ENCODE measurements at regions not wholly inside any gene's neighbourhood (a gene's known extent, or its start where the extent isn't known, plus 50 kb on each side); places are given as distances from the start of the nearest gene placed in this dataset.

DNA sequence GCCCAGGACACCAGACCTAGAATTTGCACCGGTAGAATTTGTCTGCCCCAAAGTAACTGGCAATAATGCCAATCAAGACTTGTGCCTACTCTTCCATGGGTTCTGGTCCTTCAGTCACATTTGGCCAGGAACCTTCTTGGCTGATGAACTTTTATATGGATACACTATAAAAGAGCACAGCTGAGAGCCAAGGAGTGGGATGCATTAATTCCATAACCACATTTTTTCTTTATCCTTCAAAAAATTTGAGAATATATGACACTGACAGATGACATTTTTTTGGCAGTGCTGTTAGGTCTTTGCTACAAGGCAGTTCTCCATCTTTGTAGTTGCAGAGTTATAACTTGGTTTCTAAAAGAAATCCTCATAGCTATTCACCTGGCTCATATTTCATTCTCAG is 129.2 kb upstream of the HDAC9 start:
- CTCF ChIA-PET, result interaction anchor here (0.7 kb wide), 1 partner anchor 8 kb away, joined by 5 read pairs; no protein-coding TSS in a partner anchor

DNA sequence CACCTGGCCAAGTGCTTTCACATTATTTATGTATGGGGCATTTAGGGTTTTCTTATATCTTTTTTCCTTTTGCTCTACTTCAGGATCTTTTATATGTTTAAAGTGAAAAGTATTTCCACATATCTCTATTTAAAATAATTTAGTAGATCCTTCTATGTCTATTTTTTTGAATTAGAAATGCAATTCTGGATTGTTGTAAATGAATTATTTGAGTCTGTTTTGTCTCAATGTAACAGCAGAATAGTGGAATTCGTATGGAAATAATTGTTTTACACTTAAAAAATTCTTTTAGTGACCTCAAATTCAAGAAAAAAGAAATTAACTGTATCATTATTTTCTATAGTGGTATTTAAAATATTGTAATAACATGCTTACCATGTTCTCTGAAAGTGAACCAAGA is 126.5 kb upstream of the HDAC9 start:
- Mint-ChIP-seq H3K9me3 (no peaks in the 10 kb centered on the region), H3K4me3 (no peak overlapping the region), H3K27me3 (ENCODE audit: low read depth) (no peaks in the 10 kb centered on the region), H3K36me3 (ENCODE audit: low read depth) (no peaks in the 10 kb centered on the region), H3K4me1 (ENCODE audit: low read depth) (no peaks in the 10 kb centered on the region), H3K27ac (no peak overlapping the region)
- CTCF ChIA-PET, result no interaction called here
- intact Hi-C loops (cut with micrococcal nuclease), result no loop called here
- no peak for DNase-seq

More for the DNA sequence above, 129.2 kb upstream of the HDAC9 start:
- Mint-ChIP-seq H3K4me1 (ENCODE audit: low read depth) (no peaks in the 10 kb centered on the region), H3K9me3 (no peaks in the 10 kb centered on the region), H3K27ac (no peak overlapping the region), H3K27me3 (ENCODE audit: low read depth) (no peaks in the 10 kb centered on the region), H3K36me3 (ENCODE audit: low read depth) (no peaks in the 10 kb centered on the region), H3K4me3 (no peak overlapping the region)
- no peak for DNase-seq
- intact Hi-C loops (cut with micrococcal nuclease), result no loop called here

DNA sequence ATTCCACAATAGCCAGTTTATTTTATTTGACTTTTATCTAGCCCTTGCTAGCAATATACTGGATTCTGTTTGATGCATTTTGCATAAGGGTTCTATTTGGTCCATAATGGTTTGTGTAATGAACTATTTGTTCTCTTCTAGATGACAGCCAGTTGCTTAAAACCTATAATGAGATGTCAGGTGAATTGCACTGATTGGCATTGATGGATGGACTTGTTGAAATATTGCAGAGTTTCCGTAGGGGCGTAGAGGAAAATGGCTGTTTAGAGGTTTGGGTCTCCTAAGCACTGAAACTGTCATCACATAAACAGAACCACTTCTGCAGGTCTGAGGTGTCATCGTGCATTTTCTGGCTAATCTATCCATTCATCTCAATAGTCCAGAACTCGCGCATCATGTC is 124.9 kb upstream of the HDAC9 start:
- intact Hi-C loops (cut with micrococcal nuclease), result no loop called here
- Mint-ChIP-seq H3K9me3 (no peaks in the 10 kb centered on the region), H3K36me3 (ENCODE audit: low read depth) (no peaks in the 10 kb centered on the region), H3K27me3 (ENCODE audit: low read depth) (no peaks in the 10 kb centered on the region), H3K27ac (no peak overlapping the region), H3K4me1 (ENCODE audit: low read depth) (no peaks in the 10 kb centered on the region), H3K4me3 (no peak overlapping the region)
- CTCF ChIA-PET, result no interaction called here
- no peak for DNase-seq

DNA sequence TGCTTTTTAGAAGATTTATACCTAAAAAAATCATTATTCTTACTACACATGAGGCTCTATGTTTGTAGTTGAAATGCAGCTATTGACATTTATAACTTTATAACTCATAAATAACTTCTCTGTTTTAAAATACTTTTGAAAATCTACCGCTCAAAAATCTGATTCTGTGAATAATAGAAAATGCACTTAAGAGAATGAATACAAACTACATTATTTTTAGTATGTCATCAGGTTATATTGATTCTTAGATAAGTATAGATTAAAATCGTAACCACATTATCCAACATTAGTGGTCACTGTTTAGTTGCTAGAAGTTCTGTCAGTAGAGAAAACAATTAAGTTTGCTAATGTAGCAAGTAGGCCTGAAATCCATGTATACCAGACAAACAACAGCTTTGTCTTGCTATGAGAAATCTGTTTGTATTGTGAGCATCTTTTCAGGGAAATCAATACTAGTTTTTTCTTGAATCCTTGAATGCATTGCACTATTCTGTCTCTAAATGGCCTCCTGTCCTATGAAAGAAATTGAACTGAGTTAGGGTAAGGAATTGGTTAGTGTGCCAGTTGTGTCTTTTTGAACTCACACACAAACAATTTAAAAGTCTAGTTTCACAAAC is 116.5 kb upstream of the HDAC9 start:
- Mint-ChIP-seq H3K27ac (no peak overlapping the region), H3K27me3 (ENCODE audit: low read depth) (no peaks in the 10 kb centered on the region), H3K4me1 (ENCODE audit: low read depth) (no peaks in the 10 kb centered on the region), H3K9me3 (no peaks in the 10 kb centered on the region), H3K36me3 (ENCODE audit: low read depth) (no peaks in the 10 kb centered on the region), H3K4me3 (no peak overlapping the region)
- CTCF ChIA-PET, result interaction anchor here (0.5 kb wide), 1 partner anchor 60 kb away, joined by 3 read pairs; no protein-coding TSS in a partner anchor
- intact Hi-C loops (cut with micrococcal nuclease), result no loop called here
- no peak for DNase-seq

DNA sequence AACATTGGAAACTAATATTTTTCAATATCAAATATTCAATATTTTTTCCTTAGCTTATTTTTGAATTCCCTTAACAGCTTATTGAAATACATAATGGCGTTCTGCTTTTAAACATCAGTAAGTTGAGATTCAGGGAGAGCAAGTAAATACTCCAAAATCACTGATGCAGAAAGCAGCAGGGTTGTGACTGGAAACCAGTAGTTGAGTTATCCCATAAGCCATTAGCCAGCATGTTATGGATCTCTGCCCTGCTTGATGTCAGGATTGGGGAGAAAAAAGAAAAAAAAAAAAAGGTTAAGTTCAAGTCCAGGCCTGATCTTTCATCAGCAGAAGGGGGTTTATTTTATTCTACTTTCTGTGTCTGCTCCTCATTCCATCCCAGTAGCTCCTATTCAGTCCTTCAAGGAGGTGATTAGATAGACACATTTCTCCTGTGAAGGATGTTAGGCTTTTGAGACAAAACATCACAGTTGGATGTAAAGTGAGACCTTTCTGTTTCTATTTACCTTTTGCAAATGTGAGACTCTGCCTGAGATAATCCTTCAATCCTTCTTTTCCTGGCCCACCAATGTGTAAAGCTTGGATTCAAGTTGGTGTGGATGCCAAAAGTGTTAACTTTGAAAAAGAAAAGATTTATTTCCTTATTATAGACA is 110.9 kb upstream of the HDAC9 start:
- H3K36me3 Mint-ChIP-seq (ENCODE audit: low read depth), result no peaks in the 10 kb centered on the region
- peaks cover 3% of the 10 kb centered on the region for H3K27me3 Mint-ChIP-seq (ENCODE audit: low read depth)
- no peak overlapping the region for H3K27ac Mint-ChIP-seq
- H3K4me1 Mint-ChIP-seq (ENCODE audit: low read depth), result no peaks in the 10 kb centered on the region
- CTCF ChIA-PET, result interaction anchor here (0.7 to 1.7 kb wide), 3 partner anchors 31 to 433 kb away, joined by 3 to 5 read pairs (median 3); no protein-coding TSS in a partner anchor
- no peak for DNase-seq
- H3K4me3 Mint-ChIP-seq, result no peak overlapping the region
- no peaks in the 10 kb centered on the region for H3K9me3 Mint-ChIP-seq
- intact Hi-C loops (cut with micrococcal nuclease), result no loop called here

DNA sequence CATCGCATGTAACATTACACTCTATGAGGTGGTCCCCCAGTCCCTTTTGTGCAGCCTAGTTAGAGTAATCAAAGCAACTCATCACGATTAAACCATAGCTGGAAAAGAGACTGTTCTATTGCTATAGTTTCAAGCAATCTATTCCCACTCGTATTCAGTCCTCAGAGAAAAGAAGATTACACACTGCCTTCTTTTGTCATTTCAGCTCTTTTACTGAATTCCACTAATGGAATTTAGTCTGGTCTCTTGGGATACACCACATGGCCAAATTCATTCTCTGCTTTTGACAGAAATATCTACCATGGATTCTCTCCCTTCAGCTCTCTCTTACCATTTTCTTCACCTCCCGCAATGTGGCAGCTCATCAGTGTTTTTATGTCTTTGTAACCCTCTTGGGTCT is 108.9 kb upstream of the HDAC9 start:
- no peaks in the 10 kb centered on the region for H3K9me3 Mint-ChIP-seq
- peaks cover 3% of the 10 kb centered on the region for H3K27me3 Mint-ChIP-seq (ENCODE audit: low read depth)
- H3K27ac Mint-ChIP-seq, result no peak overlapping the region
- no peaks in the 10 kb centered on the region for H3K4me1 Mint-ChIP-seq (ENCODE audit: low read depth)
- no peaks in the 10 kb centered on the region for H3K36me3 Mint-ChIP-seq (ENCODE audit: low read depth)
- no peak for DNase-seq
- CTCF ChIA-PET, result no interaction called here
- intact Hi-C loops (cut with micrococcal nuclease), result no loop called here
- no peak overlapping the region for H3K4me3 Mint-ChIP-seq

DNA sequence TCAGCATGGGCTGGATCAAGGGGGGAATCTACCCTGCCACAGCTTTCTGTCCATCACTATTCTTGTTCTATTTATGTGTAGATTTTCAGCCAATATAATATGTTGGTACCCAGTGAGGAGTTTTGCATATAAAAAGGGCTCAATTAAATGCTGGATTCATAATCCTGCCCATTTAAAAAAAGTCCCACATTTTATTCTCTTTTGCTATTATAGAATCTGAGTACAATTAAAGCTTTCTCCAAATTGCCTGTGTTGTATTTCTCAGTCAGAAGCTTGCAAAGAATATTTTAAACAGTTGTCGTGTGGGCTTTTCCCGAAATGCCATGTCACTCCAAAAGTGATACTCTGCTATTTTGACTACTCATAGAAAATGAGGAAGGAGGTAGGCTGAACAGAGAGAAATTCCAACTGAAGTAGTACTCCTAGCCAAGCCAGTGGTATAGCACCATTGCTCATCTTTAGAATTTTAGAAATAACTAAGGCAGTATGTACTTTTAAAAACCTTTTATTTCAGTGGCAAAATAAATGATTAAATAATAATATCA is 108.3 kb upstream of the HDAC9 start:
- Mint-ChIP-seq H3K4me1 (ENCODE audit: low read depth) (no peaks in the 10 kb centered on the region), H3K36me3 (ENCODE audit: low read depth) (no peaks in the 10 kb centered on the region), H3K9me3 (no peaks in the 10 kb centered on the region), H3K4me3 (no peak overlapping the region), H3K27ac (no peak overlapping the region), H3K27me3 (ENCODE audit: low read depth) (peaks cover 3% of the 10 kb centered on the region)
- CTCF ChIA-PET, result no interaction called here
- DNase-seq, result no peak
- intact Hi-C loops (cut with micrococcal nuclease), result no loop called here

DNA sequence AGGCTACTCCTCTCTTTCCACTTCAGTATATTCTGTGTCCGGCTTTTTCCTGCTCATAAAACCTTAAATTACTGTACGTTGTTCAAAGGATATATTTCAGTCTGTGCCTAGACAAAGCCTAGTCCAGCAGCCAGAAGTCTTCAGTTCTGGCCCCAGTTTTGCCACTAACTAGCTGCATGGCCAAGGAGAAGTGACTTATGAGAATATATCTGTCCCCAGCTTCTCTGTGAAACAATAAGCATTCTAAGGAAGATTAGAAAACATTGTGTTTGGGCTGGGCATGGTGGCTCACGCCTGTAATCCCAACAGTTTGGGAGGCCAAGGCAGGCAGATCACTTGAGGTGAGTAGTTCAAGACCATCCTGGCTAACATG is 105.0 kb upstream of the HDAC9 start:
- Mint-ChIP-seq H3K4me1 (ENCODE audit: low read depth) (no peaks in the 10 kb centered on the region), H3K36me3 (ENCODE audit: low read depth) (no peaks in the 10 kb centered on the region), H3K27me3 (ENCODE audit: low read depth) (peaks cover 3% of the 10 kb centered on the region), H3K9me3 (no peaks in the 10 kb centered on the region), H3K27ac (no peak overlapping the region), H3K4me3 (no peak overlapping the region)
- no peak for DNase-seq
- CTCF ChIA-PET, result no interaction called here
- intact Hi-C loops (cut with micrococcal nuclease), result no loop called here

DNA sequence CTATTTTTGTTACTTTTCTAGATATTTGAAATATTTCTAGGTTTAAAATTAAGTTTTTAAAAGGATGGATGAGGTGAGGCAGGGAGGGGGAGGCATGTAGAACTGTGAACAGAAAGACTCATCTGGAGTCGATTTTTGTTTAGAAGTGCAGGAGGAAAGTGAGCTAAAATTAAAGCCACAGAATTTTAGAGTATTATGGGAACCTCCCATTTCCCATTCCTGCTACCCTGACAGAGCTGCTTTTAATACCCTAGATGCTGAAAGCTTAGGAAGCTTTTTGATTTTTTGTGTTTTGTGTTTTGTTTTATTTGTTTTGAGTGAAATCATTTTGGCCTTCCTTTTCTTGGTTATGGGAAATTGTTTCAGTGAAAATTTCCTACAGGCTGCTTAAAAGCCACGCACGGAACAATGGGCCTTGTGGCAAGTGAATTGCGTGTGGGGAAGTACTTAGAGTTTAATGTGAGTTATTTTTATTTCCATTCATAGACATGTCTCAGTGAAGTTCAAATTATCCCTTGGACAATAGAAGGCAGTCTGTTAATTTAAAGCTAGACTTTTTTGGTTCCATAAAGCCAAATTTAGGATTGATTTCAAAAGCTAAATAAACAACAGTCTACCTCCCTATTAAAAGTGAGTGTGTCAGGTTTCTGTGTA is 102.0 kb upstream of the HDAC9 start:
- no peak overlapping the region for H3K4me3 Mint-ChIP-seq
- H3K9me3 Mint-ChIP-seq, result no peaks in the 10 kb centered on the region

DNA sequence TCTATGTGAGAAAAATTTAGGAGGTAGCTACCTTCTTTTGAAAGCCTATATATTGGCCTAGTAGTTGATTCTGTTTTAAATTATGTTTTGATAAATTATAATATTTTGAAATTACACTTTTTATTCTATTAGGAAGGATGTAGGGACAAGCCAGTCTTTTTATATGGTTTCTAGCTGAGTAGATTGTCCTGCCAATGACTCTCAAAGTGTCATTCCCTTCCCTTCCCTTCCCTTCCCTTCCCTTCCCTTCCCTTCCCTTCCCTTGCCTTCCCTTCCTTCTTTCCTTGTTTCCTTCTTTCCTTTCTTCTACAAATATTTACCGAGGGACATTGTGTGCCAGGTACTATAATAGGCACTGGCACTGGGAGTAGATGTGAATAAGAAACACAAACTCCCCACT is 99.7 kb upstream of the HDAC9 start:
- Mint-ChIP-seq H3K27ac (no peak overlapping the region), H3K4me3 (no peak overlapping the region), H3K36me3 (ENCODE audit: low read depth) (no peaks in the 10 kb centered on the region), H3K4me1 (ENCODE audit: low read depth) (no peaks in the 10 kb centered on the region), H3K9me3 (no peaks in the 10 kb centered on the region), H3K27me3 (ENCODE audit: low read depth) (peaks cover 4% of the 10 kb centered on the region)
- intact Hi-C loops (cut with micrococcal nuclease), result no loop called here
- DNase-seq, result no peak
- CTCF ChIA-PET, result no interaction called here

More for the DNA sequence above, 102.0 kb upstream of the HDAC9 start:
- no peaks in the 10 kb centered on the region for H3K4me1 Mint-ChIP-seq (ENCODE audit: low read depth)
- intact Hi-C loops (cut with micrococcal nuclease), result no loop called here
- CTCF ChIA-PET, result no interaction called here
- no peak overlapping the region for H3K27ac Mint-ChIP-seq
- DNase-seq, result no peak
- peaks cover 7% of the 10 kb centered on the region for H3K27me3 Mint-ChIP-seq (ENCODE audit: low read depth)
- H3K36me3 Mint-ChIP-seq (ENCODE audit: low read depth), result no peaks in the 10 kb centered on the region

DNA sequence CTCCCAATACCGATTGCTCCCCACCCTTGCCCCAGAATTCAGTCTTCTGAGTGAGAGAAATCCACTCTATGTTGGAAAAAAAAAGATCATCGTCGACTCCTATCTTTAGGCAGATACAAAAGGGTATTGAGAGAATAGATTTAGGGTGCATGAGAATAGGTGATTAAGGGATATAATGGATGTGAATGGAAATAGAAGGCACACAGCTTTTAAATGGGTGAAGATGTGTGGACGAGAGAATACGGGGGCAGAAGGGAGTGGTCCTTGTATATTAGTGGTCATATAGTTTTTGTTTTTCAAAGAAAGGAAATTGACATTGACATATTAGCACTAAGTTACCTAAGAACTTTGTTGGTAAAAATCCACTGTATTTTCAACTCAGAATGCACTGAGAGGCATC is 98.6 kb upstream of the HDAC9 start:
- peaks cover 4% of the 10 kb centered on the region for H3K27me3 Mint-ChIP-seq (ENCODE audit: low read depth)
- intact Hi-C loops (cut with micrococcal nuclease), result no loop called here
- H3K4me1 Mint-ChIP-seq (ENCODE audit: low read depth), result no peaks in the 10 kb centered on the region
- no peaks in the 10 kb centered on the region for H3K36me3 Mint-ChIP-seq (ENCODE audit: low read depth)
- no peak overlapping the region for H3K4me3 Mint-ChIP-seq
- H3K9me3 Mint-ChIP-seq, result no peaks in the 10 kb centered on the region
- H3K27ac Mint-ChIP-seq, result no peak overlapping the region
- CTCF ChIA-PET, result no interaction called here
- DNase-seq, result no peak

DNA sequence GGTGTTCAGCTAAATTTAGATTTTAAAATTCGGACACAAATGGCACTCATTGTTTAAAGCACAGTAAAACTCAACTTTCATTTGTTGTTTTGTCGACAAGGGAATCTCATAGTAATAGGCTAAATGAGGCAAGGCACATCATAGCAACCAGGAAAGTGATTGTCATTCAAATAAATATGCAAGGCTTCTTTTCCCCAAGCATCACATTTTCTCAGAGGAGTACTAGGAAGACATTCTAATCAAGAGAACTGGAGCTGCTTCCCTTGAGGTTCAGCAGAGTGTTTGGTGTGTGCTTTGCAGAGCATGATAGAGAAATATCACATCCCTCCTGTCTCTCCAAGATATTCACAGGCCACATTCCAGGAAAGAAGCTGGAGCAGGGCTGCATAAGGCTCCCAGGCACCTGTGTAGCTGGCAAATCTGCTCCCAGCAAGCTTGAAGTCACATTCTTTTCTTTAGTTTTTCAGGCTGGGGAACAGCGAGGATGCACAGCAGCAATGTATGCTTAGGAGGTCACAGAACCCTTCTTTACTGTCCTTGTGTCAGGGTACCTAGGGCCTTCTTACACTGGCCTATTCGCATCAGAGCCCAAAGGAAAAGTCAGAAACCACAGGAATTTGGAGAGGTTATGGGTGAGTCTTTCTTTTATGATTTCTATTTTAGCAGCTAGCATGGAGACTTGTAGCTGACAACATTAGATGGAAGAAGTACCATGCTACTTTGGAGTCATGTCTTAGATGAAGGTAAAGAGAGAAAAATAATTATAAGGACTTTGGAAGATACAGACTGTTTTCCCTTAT is 95.9 kb upstream of the HDAC9 start:
- DNase-seq, result no peak
- no peaks in the 10 kb centered on the region for H3K36me3 Mint-ChIP-seq (ENCODE audit: low read depth)
- intact Hi-C loops (cut with micrococcal nuclease), result no loop called here
- CTCF ChIA-PET, result no interaction called here
- H3K9me3 Mint-ChIP-seq, result no peaks in the 10 kb centered on the region
- no peak overlapping the region for H3K27ac Mint-ChIP-seq
- no peak overlapping the region for H3K4me3 Mint-ChIP-seq
- H3K4me1 Mint-ChIP-seq (ENCODE audit: low read depth), result no peaks in the 10 kb centered on the region
- peaks cover 8% of the 10 kb centered on the region for H3K27me3 Mint-ChIP-seq (ENCODE audit: low read depth)

Data from activated naive CD4-positive, alpha-beta T cell treated with anti-CD3 and anti-CD28 coated beads for 36 hours (primary cell).